HCT116 (cell line): ENCODE measurements at regions not wholly inside any gene's neighbourhood (a gene's known extent, or its start where the extent isn't known, plus 50 kb on each side); places are given as distances from the start of the nearest gene placed in this dataset.

Experiments used
- ATAC-seq: fragments of 200-7000 bp; cut with Tn5 transposase; 2 replicates; pipeline ENCODE4 v1.9.1; 2020; ENCODE audit warnings: mild to moderate bottlenecking, moderate library complexity
- BruUV-seq: library from RNA; stranded (reverse); fragments of 400-500 nt; replicated peaks from 2 replicates; lab custom pipeline; 2021; lab: Mats Ljungman, UMichigan
- CTCF ChIA-PET: fragments of 300-600 bp; sonication (Branson Sonifier 250); formaldehyde crosslinking; loops from one replicate; lab custom pipeline; 2021; ENCODE audit warnings: antibody characterized with exemption; lab: Charles Lee
- POLR2A ChIA-PET: fragments of 300-600, 350-600 bp; sonication (Branson Sonifier 250); formaldehyde crosslinking; loops from one replicate; lab custom pipeline; 2021; ENCODE audit warnings: antibody characterized with exemption; lab: Charles Lee
- RAD21 ChIA-PET, 2 experiments: fragments of 300-600 bp; sonication (Branson Sonifier 250); formaldehyde crosslinking; loops; one replicate each; lab custom pipeline; 2023; ENCODE audit warnings: low total read pairs in 2 of 2; ENCODE audit not compliant: uncharacterized antibody in 2 of 2, unreplicated experiment in 2 of 2, low non-redundant PET in 1 of 2; lab: Charles Lee
- DNase-seq: peaks from one replicate; pipeline ENCODE4 v3.0.0-alpha.2; 2010; ENCODE audit warnings: low read depth, low spot score
- H2AFZ ChIP-seq: fragments of 200-600 bp; shearing (Covaris generic), sonication (generic); 2 replicates; pipeline ENCODE4 v1.6.1; 2017; ENCODE audit warnings: low read depth, mixed run types, mixed read lengths, antibody characterized with exemption, low read length; ENCODE audit not compliant: poor library complexity, severe bottlenecking
- H3K27ac ChIP-seq: 2 replicates; pipeline ENCODE4 v1.5.1; 2012; ENCODE audit warnings: low read depth, low read length
- H3K27me3 ChIP-seq: fragments of 200-600 bp; sonication (generic); 2 replicates; pipeline ENCODE4 v1.6.1; 2016; ENCODE audit warnings: mixed run types, low read length, mixed read lengths; ENCODE audit not compliant: insufficient read depth
- H3K36me3 ChIP-seq, 2 experiments: fragments of 200-500 bp in 1 of 2; fragments of 200-600 bp in 1 of 2; sonication (Bioruptor generic) in 1 of 2; sonication (generic) in 1 of 2; 2 replicates each; pipeline versions ENCODE4 v1.5.1 to v1.6.1; 2014 to 2016; ENCODE audit warnings: low read length in 2 of 2, inconsistent platforms in 1 of 2, mixed read lengths in 1 of 2, mixed run types in 1 of 2; ENCODE audit not compliant: insufficient read depth in 2 of 2, control insufficient read depth in 1 of 2
- H3K4me1 ChIP-seq, 2 experiments: fragments of 200-600 bp in 1 of 2; sonication (generic) in 1 of 2; 2 replicates each; pipeline versions ENCODE4 v1.5.1 to v1.6.1; 2012 to 2017; ENCODE audit warnings: low read length in 2 of 2, inconsistent platforms in 1 of 2, mild to moderate bottlenecking in 1 of 2, mixed read lengths in 1 of 2, mixed run types in 1 of 2, moderate library complexity in 1 of 2; ENCODE audit not compliant: insufficient read depth in 2 of 2, control insufficient read depth in 1 of 2
- H3K4me2 ChIP-seq: fragments of 200-600 bp; sonication (generic); 2 replicates; pipeline ENCODE4 v1.6.1; 2017; ENCODE audit warnings: mixed run types, low read length, mixed read lengths
- H3K4me3 ChIP-seq, 2 experiments: fragments of 200-600 bp in 1 of 2; sonication (generic) in 1 of 2; replicated peaks in 1 of 2; 2 replicates each; pipeline ENCODE4 v1.5.1; 2011 to 2016; ENCODE audit warnings: low read length in 2 of 2, control low read depth in 1 of 2, low read depth in 1 of 2, mild to moderate bottlenecking in 1 of 2, mixed read lengths in 1 of 2, mixed run types in 1 of 2
- H3K79me2 ChIP-seq: fragments of 200-600 bp; sonication (generic); 2 replicates; pipeline ENCODE4 v1.6.1; 2017; ENCODE audit warnings: mild to moderate bottlenecking, mixed run types, low read length, moderate library complexity, mixed read lengths; ENCODE audit not compliant: insufficient read depth
- H3K9ac ChIP-seq: fragments of 200-600 bp; sonication (generic); 2 replicates; pipeline ENCODE4 v1.6.1; 2016; ENCODE audit warnings: low read length, mixed read lengths
- H3K9me2 ChIP-seq: fragments of 200-600 bp; sonication (generic), shearing (Covaris generic); 2 replicates; pipeline ENCODE4 v1.6.1; 2017; ENCODE audit warnings: mixed run types, mild to moderate bottlenecking, moderate library complexity; ENCODE audit not compliant: insufficient read depth
- H3K9me3 ChIP-seq, 2 experiments: fragments of 200-500 bp in 1 of 2; fragments of 200-600 bp in 1 of 2; sonication (Bioruptor generic) in 1 of 2; sonication (generic) in 1 of 2; 2 replicates each; pipeline ENCODE4 v1.6.1; 2014 to 2017; ENCODE audit warnings: low read length in 2 of 2, mixed read lengths in 2 of 2, inconsistent platforms in 1 of 2, low read depth in 1 of 2, mild to moderate bottlenecking in 1 of 2, mixed run types in 1 of 2, moderate library complexity in 1 of 2; ENCODE audit not compliant: control insufficient read depth in 1 of 2, insufficient read depth in 1 of 2
- H4K20me1 ChIP-seq: fragments of 200-600 bp; sonication (generic), shearing (Covaris generic); 2 replicates; pipeline ENCODE4 v1.6.1; 2017; ENCODE audit warnings: mixed run types, mild to moderate bottlenecking, moderate library complexity; ENCODE audit not compliant: insufficient read depth
- ATF3 ChIP-seq: IDR thresholded peaks from 2 replicates; pipeline ENCODE4 v1.6.1; 2012
- CBX3 ChIP-seq: IDR thresholded peaks from 2 replicates; pipeline ENCODE4 v1.6.1; 2012; ENCODE audit warnings: low read depth
- CEBPB ChIP-seq: IDR thresholded peaks from 2 replicates; pipeline ENCODE4 v1.6.1; 2012; ENCODE audit warnings: low read depth
- CTCF ChIP-seq, 3 experiments: fragments of 200-600 bp in 1 of 3; sonication (generic) in 1 of 3; IDR thresholded peaks in 2 of 3; conservative IDR thresholded peaks in 1 of 3; 2 replicates each; pipeline ENCODE4 v1.5.1; 2012 to 2017; ENCODE audit warnings: low read depth in 2 of 3, low read length in 2 of 3, antibody characterized with exemption in 1 of 3, borderline replicate concordance in 1 of 3, control low read depth in 1 of 3, mild to moderate bottlenecking in 1 of 3, mixed read lengths in 1 of 3, mixed run types in 1 of 3, moderate library complexity in 1 of 3; ENCODE audit not compliant: insufficient read depth in 1 of 3
- ELF1 ChIP-seq: IDR thresholded peaks from 2 replicates; pipeline ENCODE4 v1.6.1; 2012; ENCODE audit warnings: low read depth, borderline replicate concordance
- EZH2 ChIP-seq: fragments of 200-600 bp; sonication (generic); IDR thresholded peaks from 2 replicates; pipeline ENCODE4 v1.6.1; 2017; ENCODE audit warnings: antibody characterized with exemption, mixed run types
- EZH2phosphoT487 ChIP-seq: fragments of 200-600 bp; IDR thresholded peaks from 2 replicates; pipeline ENCODE4 v1.6.1; 2018; ENCODE audit warnings: antibody characterized with exemption, borderline replicate concordance
- FOSL1 ChIP-seq: IDR thresholded peaks from 2 replicates; pipeline ENCODE4 v1.6.1; 2012; ENCODE audit warnings: low read depth
- POLR2A ChIP-seq: IDR thresholded peaks from 2 replicates; pipeline ENCODE4 v1.7.0; 2011; ENCODE audit warnings: borderline replicate concordance; ENCODE audit not compliant: insufficient read depth, insufficient read length; ENCODE audit errors: extremely low read depth
- RAD21 ChIP-seq: IDR thresholded peaks from 2 replicates; pipeline ENCODE4 v1.6.1; 2012; ENCODE audit warnings: low read depth, mild to moderate bottlenecking
- SIN3A ChIP-seq: IDR thresholded peaks from 2 replicates; pipeline ENCODE4 v1.6.1; 2012; ENCODE audit warnings: low read depth
- SP1 ChIP-seq: IDR thresholded peaks from 2 replicates; pipeline ENCODE4 v1.6.1; 2012; ENCODE audit warnings: low read depth
- SRF ChIP-seq: IDR thresholded peaks from 2 replicates; pipeline ENCODE4 v1.6.1; 2012; ENCODE audit warnings: low read depth
- TCF7L2 ChIP-seq: IDR thresholded peaks from 2 replicates; pipeline ENCODE4 v1.7.0; 2011; ENCODE audit warnings: borderline replicate concordance, inconsistent platforms; ENCODE audit not compliant: insufficient read depth, insufficient read length; ENCODE audit errors: extremely low read depth
- YY1 ChIP-seq: IDR thresholded peaks from 2 replicates; pipeline ENCODE4 v1.6.1; 2011; ENCODE audit warnings: low read length, low read depth, moderate library complexity, mild to moderate bottlenecking; ENCODE audit not compliant: insufficient replicate concordance; ENCODE audit errors: extremely low read depth
- ZBTB33 ChIP-seq: IDR thresholded peaks from 2 replicates; pipeline ENCODE4 v1.6.1; 2011; ENCODE audit warnings: mild to moderate bottlenecking, low read length, moderate library complexity; ENCODE audit not compliant: insufficient replicate concordance; ENCODE audit errors: extremely low read depth
- ZFX ChIP-seq: fragments of 450-650 bp; IDR thresholded peaks from 2 replicates; pipeline ENCODE4 v1.6.1; 2017
- ZNF274 ChIP-seq: fragments of 200-500 bp; sonication (Bioruptor generic); IDR thresholded peaks from 2 replicates; pipeline ENCODE4 v1.6.1; 2014; ENCODE audit warnings: mild to moderate bottlenecking, low read depth, low read length, inconsistent platforms
- intact Hi-C: fragments of 100-400 bp; cut with micrococcal nuclease; formaldehyde crosslinking; loops from 2 replicates; pipeline ENCODE4 v1.10.0; 2022
- TF ChIP-seq, protein P1 (sequence below): IDR thresholded peaks from 2 replicates; pipeline ENCODE4 v1.6.1; 2012; ENCODE audit warnings: low read depth
- TF ChIP-seq, protein P2 (sequence below): IDR thresholded peaks from 2 replicates; pipeline ENCODE4 v1.6.1; 2012

- POLR2A ChIA-PET = no interaction called here
- Histone ChIP-seq H3K4me2 (no peak overlapping the region), H4K20me1 (no peaks in the 10 kb centered on the region), H2AFZ (no peak overlapping the region), H3K79me2 (no peaks in the 10 kb centered on the region), H3K4me1 (no peaks in the 10 kb centered on the region), H3K36me3 (no peaks in the 10 kb centered on the region), H3K9me2 (0 out of 2 replicates have a peak, but pooled peaks cover 3% of the 10 kb centered on the region), H3K27me3 (no peaks in the 10 kb centered on the region), H3K9ac (no peak overlapping the region), H3K9me3 (0 out of 4 replicates have a peak, but pooled peaks cover 0 to 6% of the 10 kb centered on the region in 2 experiments), H3K27ac (no peak overlapping the region), H3K4me3 (no peak overlapping the region)
- DNase-seq = no peak
- CTCF ChIA-PET = no interaction called here
- intact Hi-C loops = no loop called here
- RAD21 ChIA-PET = no interaction called here
- no TSS peak for BruUV-seq
- TF ChIP-seq EZH2 = no peak
- no peak for TF ChIP-seq SIN3A
- no peak for TF ChIP-seq CEBPB
- TF ChIP-seq ZBTB33 = no peak
- no peak for TF ChIP-seq ZNF274
- TF ChIP-seq, protein P1, sequence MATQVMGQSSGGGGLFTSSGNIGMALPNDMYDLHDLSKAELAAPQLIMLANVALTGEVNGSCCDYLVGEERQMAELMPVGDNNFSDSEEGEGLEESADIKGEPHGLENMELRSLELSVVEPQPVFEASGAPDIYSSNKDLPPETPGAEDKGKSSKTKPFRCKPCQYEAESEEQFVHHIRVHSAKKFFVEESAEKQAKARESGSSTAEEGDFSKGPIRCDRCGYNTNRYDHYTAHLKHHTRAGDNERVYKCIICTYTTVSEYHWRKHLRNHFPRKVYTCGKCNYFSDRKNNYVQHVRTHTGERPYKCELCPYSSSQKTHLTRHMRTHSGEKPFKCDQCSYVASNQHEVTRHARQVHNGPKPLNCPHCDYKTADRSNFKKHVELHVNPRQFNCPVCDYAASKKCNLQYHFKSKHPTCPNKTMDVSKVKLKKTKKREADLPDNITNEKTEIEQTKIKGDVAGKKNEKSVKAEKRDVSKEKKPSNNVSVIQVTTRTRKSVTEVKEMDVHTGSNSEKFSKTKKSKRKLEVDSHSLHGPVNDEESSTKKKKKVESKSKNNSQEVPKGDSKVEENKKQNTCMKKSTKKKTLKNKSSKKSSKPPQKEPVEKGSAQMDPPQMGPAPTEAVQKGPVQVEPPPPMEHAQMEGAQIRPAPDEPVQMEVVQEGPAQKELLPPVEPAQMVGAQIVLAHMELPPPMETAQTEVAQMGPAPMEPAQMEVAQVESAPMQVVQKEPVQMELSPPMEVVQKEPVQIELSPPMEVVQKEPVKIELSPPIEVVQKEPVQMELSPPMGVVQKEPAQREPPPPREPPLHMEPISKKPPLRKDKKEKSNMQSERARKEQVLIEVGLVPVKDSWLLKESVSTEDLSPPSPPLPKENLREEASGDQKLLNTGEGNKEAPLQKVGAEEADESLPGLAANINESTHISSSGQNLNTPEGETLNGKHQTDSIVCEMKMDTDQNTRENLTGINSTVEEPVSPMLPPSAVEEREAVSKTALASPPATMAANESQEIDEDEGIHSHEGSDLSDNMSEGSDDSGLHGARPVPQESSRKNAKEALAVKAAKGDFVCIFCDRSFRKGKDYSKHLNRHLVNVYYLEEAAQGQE = no peak
- TF ChIP-seq YY1 = no peak
- TF ChIP-seq, protein P2, sequence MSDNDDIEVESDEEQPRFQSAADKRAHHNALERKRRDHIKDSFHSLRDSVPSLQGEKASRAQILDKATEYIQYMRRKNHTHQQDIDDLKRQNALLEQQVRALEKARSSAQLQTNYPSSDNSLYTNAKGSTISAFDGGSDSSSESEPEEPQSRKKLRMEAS = no peak
- TF ChIP-seq CTCF (IDR thresholded peaks at IDR 0.05 in 2 of 3, conservative IDR thresholded peaks at IDR 0.05 in 1 of 3; ENCODE audit: borderline replicate concordance in 1 of 3, insufficient read depth in 1 of 3, low read depth in 2 of 3, low read length in 2 of 3) = no peak
- no peak for TF ChIP-seq POLR2A
- TF ChIP-seq SP1 = no peak
- TF ChIP-seq ATF3 = no peak
- TF ChIP-seq CBX3 = no peak
- TF ChIP-seq EZH2phosphoT487 = no peak
- TF ChIP-seq TCF7L2 = no peak
- TF ChIP-seq SRF = no peak
- TF ChIP-seq ZFX = no peak
- TF ChIP-seq RAD21 = no peak
- no peak for TF ChIP-seq FOSL1
- TF ChIP-seq ELF1 = no peak
- ATAC-seq = no peak
Observed at GRCh38 chr12:90209029-90209428, 500.4 kb upstream of the ATP2B1 start.
